ENCODE measurements at regions not wholly inside any gene's neighbourhood (a gene's known extent, or its start where the extent isn't known, plus 50 kb on each side); places are given as distances from the start of the nearest gene placed in this dataset.

GRCh38 chr10:33791272-33791660, 456.8 kb upstream of the NRP1 start:
- no peak overlapping the region for H3K4me3 ChIP-seq (ENCODE audit: low read depth, low read length)
- in situ Hi-C loops (cut with HindIII; ENCODE audit: low sequenced_read_pairs) = no loop called here
- TF ChIP-seq CTCF (IDR thresholded peaks at IDR 0.05; ENCODE audit: low read depth, low read length, missing control alignments) = no peak
- no peak for DNase-seq (ENCODE audit: low read depth)

GRCh38 chr10:33790521-33791271, 456.2 kb upstream of the NRP1 start:
- in situ Hi-C loops (cut with HindIII; ENCODE audit: low sequenced_read_pairs) = no loop called here
- peak; percentile 68 for DNase-seq (ENCODE audit: low read depth)
- TF ChIP-seq CTCF (IDR thresholded peaks at IDR 0.05; ENCODE audit: low read depth, low read length, missing control alignments) = no peak
- H3K4me3 ChIP-seq (ENCODE audit: low read depth, low read length) = no peak overlapping the region

- no peak overlapping the region for H3K4me3 ChIP-seq (ENCODE audit: low read depth, low read length)
- DNase-seq (ENCODE audit: low read depth) = no peak
- no peak for TF ChIP-seq CTCF (IDR thresholded peaks at IDR 0.05; ENCODE audit: low read depth, low read length, missing control alignments)
- in situ Hi-C loops (cut with HindIII; ENCODE audit: low sequenced_read_pairs) = no loop called here
These were observed 449.1 kb upstream of the NRP1 start for GRCh38 chr10:33783557-33783956.

- DNase-seq (ENCODE audit: low read depth) = no peak
- in situ Hi-C loops (cut with HindIII; ENCODE audit: low sequenced_read_pairs) = no loop called here
- no peak overlapping the region for H3K4me3 ChIP-seq (ENCODE audit: low read depth, low read length)
- TF ChIP-seq CTCF (IDR thresholded peaks at IDR 0.05; ENCODE audit: low read depth, low read length, missing control alignments) = no peak
These were observed 448.6 kb upstream of the NRP1 start for GRCh38 chr10:33783078-33783477.

GRCh38 chr10:33781606-33782395, 447.3 kb upstream of the NRP1 start:
- in situ Hi-C loops (cut with HindIII; ENCODE audit: low sequenced_read_pairs) = no loop called here
- no peak overlapping the region for H3K4me3 ChIP-seq (ENCODE audit: low read depth, low read length)
- DNase-seq (ENCODE audit: low read depth) = no peak
- no peak for TF ChIP-seq CTCF (IDR thresholded peaks at IDR 0.05; ENCODE audit: low read depth, low read length, missing control alignments)

GRCh38 chr10:33780961-33781360, 446.5 kb upstream of the NRP1 start:
- H3K4me3 ChIP-seq (ENCODE audit: low read depth, low read length) = no peak overlapping the region
- DNase-seq (ENCODE audit: low read depth) = no peak
- in situ Hi-C loops (cut with HindIII; ENCODE audit: low sequenced_read_pairs) = no loop called here
- TF ChIP-seq CTCF (IDR thresholded peaks at IDR 0.05; ENCODE audit: low read depth, low read length, missing control alignments) = no peak

Data from astrocyte of the cerebellum (primary cell).